GM12892 (cell line): ENCODE measurements at regions not wholly inside any gene's neighbourhood (a gene's known extent, or its start where the extent isn't known, plus 50 kb on each side); places are given as distances from the start of the nearest gene placed in this dataset.

Experiments used
- POLR2A ChIP-seq: IDR thresholded peaks from 2 replicates; pipeline ENCODE4 v1.6.1; 2011; ENCODE audit warnings: low read depth, low read length, control low read depth
- TAF1 ChIP-seq: IDR thresholded peaks from 2 replicates; pipeline ENCODE4 v1.6.1; 2011; ENCODE audit warnings: low read depth, mild to moderate bottlenecking, control low read depth, low read length, borderline replicate concordance

- TF ChIP-seq POLR2A (no peak), TAF1 (no peak)
Observed at GRCh38 chr18:4658804-4659203, 203.7 kb upstream of the DLGAP1 start.
